ENCODE measurements at regions not wholly inside any gene's neighbourhood (a gene's known extent, or its start where the extent isn't known, plus 50 kb on each side); places are given as distances from the start of the nearest gene placed in this dataset.

- H3K27me3 ChIP-seq (ENCODE audit: control insufficient read depth, insufficient read depth, low read length): no peaks in the 10 kb centered on the region
- no peaks in the 10 kb centered on the region for H3K9me3 ChIP-seq (ENCODE audit: control insufficient read depth, insufficient read depth, low read depth, low read length)
- no peak overlapping the region for H3K27ac ChIP-seq (ENCODE audit: low read length)
- DNase-seq (ENCODE audit: low read depth, low spot score) (no peak), ATAC-seq (no peak)
- in situ Hi-C loops (cut with HindIII; ENCODE audit: low pct_unique_long_range_greater_than_20kb, low sequenced_read_pairs): no loop called here
- no peaks in the 10 kb centered on the region for H3K4me1 ChIP-seq (ENCODE audit: control insufficient read depth, insufficient read depth, low read length)
- ChIA-PET POLR2A (no interaction called here), CTCF (no interaction called here)
- intact Hi-C loops (cut with micrococcal nuclease; ENCODE audit: unreplicated experiment): no loop called here
- no peaks in the 10 kb centered on the region for H3K36me3 ChIP-seq (ENCODE audit: control insufficient read depth, insufficient read depth, low read length)
- no peak overlapping the region for H3K4me3 ChIP-seq (ENCODE audit: low read depth in 2 of 2, low read length in 2 of 2)
- TF ChIP-seq REST (IDR thresholded peaks at IDR 0.05; ENCODE audit: insufficient read depth in 1 of 2, low read depth in 2 of 2, low read length in 1 of 2): no peak
- TF ChIP-seq SIN3A (IDR thresholded peaks at IDR 0.05; ENCODE audit: borderline replicate concordance, insufficient read depth, low read depth, low read length): no peak
- TF ChIP-seq TCF7L2 (IDR thresholded peaks at IDR 0.05; ENCODE audit: low read depth, low read length): no peak
- TF ChIP-seq CTCF (IDR thresholded peaks at IDR 0.05): no peak
- TF ChIP-seq POLR2AphosphoS5 (IDR thresholded peaks at IDR 0.05; ENCODE audit: low read depth, low read length): no peak
- no TSS peak for BruUV-seq (replicated peaks)
Measured at GRCh38 chr1:199394856-199395255, 632.7 kb upstream of the NR5A2 start.

GRCh38 chr1:199396456-199396855, 631.1 kb upstream of the NR5A2 start:
- in situ Hi-C loops (cut with HindIII; ENCODE audit: low pct_unique_long_range_greater_than_20kb, low sequenced_read_pairs): no loop called here
- no peak overlapping the region for H3K27ac ChIP-seq (ENCODE audit: low read length)
- TF ChIP-seq TCF7L2 (IDR thresholded peaks at IDR 0.05; ENCODE audit: low read depth, low read length) (no peak), POLR2AphosphoS5 (IDR thresholded peaks at IDR 0.05; ENCODE audit: low read depth, low read length) (no peak), SIN3A (IDR thresholded peaks at IDR 0.05; ENCODE audit: borderline replicate concordance, insufficient read depth, low read depth, low read length) (no peak), CTCF (IDR thresholded peaks at IDR 0.05) (no peak), REST (IDR thresholded peaks at IDR 0.05; ENCODE audit: insufficient read depth in 1 of 2, low read depth in 2 of 2, low read length in 1 of 2) (no peak)
- intact Hi-C loops (cut with micrococcal nuclease; ENCODE audit: unreplicated experiment): no loop called here
- no peaks in the 10 kb centered on the region for H3K27me3 ChIP-seq (ENCODE audit: control insufficient read depth, insufficient read depth, low read length)
- BruUV-seq (replicated peaks): no TSS peak
- H3K9me3 ChIP-seq (ENCODE audit: control insufficient read depth, insufficient read depth, low read depth, low read length): no peaks in the 10 kb centered on the region
- no peak for ATAC-seq
- no peak for DNase-seq (ENCODE audit: low read depth, low spot score)
- H3K4me1 ChIP-seq (ENCODE audit: control insufficient read depth, insufficient read depth, low read length): no peaks in the 10 kb centered on the region
- POLR2A ChIA-PET: no interaction called here
- CTCF ChIA-PET: no interaction called here
- H3K36me3 ChIP-seq (ENCODE audit: control insufficient read depth, insufficient read depth, low read length): no peaks in the 10 kb centered on the region
- H3K4me3 ChIP-seq (ENCODE audit: low read depth in 2 of 2, low read length in 2 of 2): no peak overlapping the region
